HCT116 (cell line): ENCODE measurements at regions not wholly inside any gene's neighbourhood (a gene's known extent, or its start where the extent isn't known, plus 50 kb on each side); places are given as distances from the start of the nearest gene placed in this dataset.

Experiments
- ATF3 ChIP-seq: IDR thresholded peaks from 2 replicates; pipeline ENCODE4 v1.6.1; 2012
- CEBPB ChIP-seq: IDR thresholded peaks from 2 replicates; pipeline ENCODE4 v1.6.1; 2012; ENCODE audit warnings: low read depth
- CTCF ChIP-seq, 3 experiments: fragments of 200-600 bp in 1 of 3; sonication (generic) in 1 of 3; IDR thresholded peaks in 2 of 3; conservative IDR thresholded peaks in 1 of 3; 2 replicates each; pipeline ENCODE4 v1.5.1; 2012 to 2017; ENCODE audit warnings: low read depth in 2 of 3, low read length in 2 of 3, antibody characterized with exemption in 1 of 3, borderline replicate concordance in 1 of 3, control low read depth in 1 of 3, mild to moderate bottlenecking in 1 of 3, mixed read lengths in 1 of 3, mixed run types in 1 of 3, moderate library complexity in 1 of 3; ENCODE audit not compliant: insufficient read depth in 1 of 3
- EZH2 ChIP-seq: fragments of 200-600 bp; sonication (generic); IDR thresholded peaks from 2 replicates; pipeline ENCODE4 v1.6.1; 2017; ENCODE audit warnings: antibody characterized with exemption, mixed run types
- FOSL1 ChIP-seq: IDR thresholded peaks from 2 replicates; pipeline ENCODE4 v1.6.1; 2012; ENCODE audit warnings: low read depth
- TCF7L2 ChIP-seq: IDR thresholded peaks from 2 replicates; pipeline ENCODE4 v1.7.0; 2011; ENCODE audit warnings: borderline replicate concordance, inconsistent platforms; ENCODE audit not compliant: insufficient read depth, insufficient read length; ENCODE audit errors: extremely low read depth

- no peak for TF ChIP-seq CTCF (IDR thresholded peaks at IDR 0.05 in 2 of 3, conservative IDR thresholded peaks at IDR 0.05 in 1 of 3; ENCODE audit: borderline replicate concordance in 1 of 3, insufficient read depth in 1 of 3, low read depth in 2 of 3, low read length in 2 of 3)
- no peak for TF ChIP-seq ATF3
- no peak for TF ChIP-seq TCF7L2
- TF ChIP-seq FOSL1: no peak
- no peak for TF ChIP-seq CEBPB
- TF ChIP-seq EZH2: no peak
Observed at GRCh38 chr12:91767237-91767636, 378.4 kb downstream of the BTG1 start.
